CD4-positive, alpha-beta T cell treated with Interleukin-6 for 4 hours (primary cell): ENCODE measurements at regions not wholly inside any gene's neighbourhood (a gene's known extent, or its start where the extent isn't known, plus 50 kb on each side); places are given as distances from the start of the nearest gene placed in this dataset.

ENCODE experiments used
- DNase-seq: peaks from one replicate; pipeline ENCODE4 v3.0.0-alpha.2; 2020; ENCODE audit warnings: mixed read lengths

GRCh38 chr3:59116233-59116537, 66.4 kb upstream of the CFAP20DC start:
- no peak for DNase-seq

- no peak for DNase-seq
Observed at GRCh38 chr3:59115364-59116232, 65.8 kb upstream of the CFAP20DC start.

GRCh38 chr3:59107856-59108815, 58.3 kb upstream of the CFAP20DC start:
- no peak for DNase-seq

GRCh38 chr3:59106085-59106648, 56.3 kb upstream of the CFAP20DC start:
- DNase-seq: no peak

- DNase-seq: no peak
Observed at GRCh38 chr3:59103552-59103951, 53.7 kb upstream of the CFAP20DC start.

- no peak for DNase-seq
Observed at GRCh38 chr3:59101231-59101736, 51.5 kb upstream of the CFAP20DC start.
